Aorta (tissue), 5 donors: ENCODE measurements at regions not wholly inside any gene's neighbourhood (a gene's known extent, or its start where the extent isn't known, plus 50 kb on each side); places are given as distances from the start of the nearest gene placed in this dataset.

Experiments used
- ATAC-seq: fragments of 200-7000 bp; cut with Tn5 transposase; one replicate; pipeline ENCODE4 v1.9.1; 2022; ENCODE audit warnings: moderate library complexity; ENCODE audit not compliant: low FRiP score
- DNase-seq, 2 donors: peaks; one replicate each; pipeline ENCODE4 v3.0.0-alpha.2; 2020
- H3K27ac ChIP-seq, 2 donors: one replicate each; pipeline ENCODE4 v1.5.1; 2013; ENCODE audit warnings: low read length in 2 of 2, mild to moderate bottlenecking in 2 of 2, moderate library complexity in 2 of 2, control low read depth in 1 of 2, inconsistent platforms in 1 of 2, low read depth in 1 of 2
- H3K27me3 ChIP-seq, 2 donors: one replicate each; pipeline ENCODE4 v1.6.1; 2013; ENCODE audit warnings: control low read depth in 1 of 2, low read length in 1 of 2, mild to moderate bottlenecking in 1 of 2, moderate library complexity in 1 of 2; ENCODE audit not compliant: insufficient read depth in 2 of 2, control insufficient read depth in 1 of 2
- H3K36me3 ChIP-seq, 2 donors: one replicate each; pipeline ENCODE4 v1.6.1; 2013; ENCODE audit warnings: control low read depth in 1 of 2, low read length in 1 of 2, mild to moderate bottlenecking in 1 of 2; ENCODE audit not compliant: insufficient read depth in 2 of 2, control insufficient read depth in 1 of 2
- H3K4me1 ChIP-seq, 2 donors: one replicate each; pipeline ENCODE4 v1.6.1; 2013; ENCODE audit warnings: low read length in 2 of 2, control low read depth in 1 of 2, mild to moderate bottlenecking in 1 of 2, moderate library complexity in 1 of 2; ENCODE audit not compliant: insufficient read depth in 2 of 2, control insufficient read depth in 1 of 2
- H3K4me3 ChIP-seq, 2 donors: one replicate each; pipeline ENCODE4 v1.5.1; 2013; ENCODE audit warnings: low read length in 2 of 2, control low read depth in 1 of 2, mild to moderate bottlenecking in 1 of 2
- H3K9me3 ChIP-seq: one replicate; pipeline ENCODE4 v1.6.1; 2013; ENCODE audit warnings: mild to moderate bottlenecking, low read length; ENCODE audit not compliant: control insufficient read depth
- WGBS, 2 donors: extraction: QIAGEN DNeasy Blood & Tissue Kit; methylation state at CpG; one replicate each; pipeline ENCODE4 v1.1.7; 2013; 5-methylcytosine and 5-hydroxymethylcytosine counted together
- intact Hi-C, 2 donors: fragments of 100-400 bp; cut with DNase I; formaldehyde crosslinking; loops; one replicate each; pipeline versions ENCODE4 v1.14.2 to v1.15.0; 2022
- donor health status: healthy with polysubstance abuse.
- donor health status: Bipolar disorder and iron deficiency.
- donor health status: DM: no; HTN: no; CAD: no.
- donor health status: DM: no; HTN: no; CAD: no.
- donor health status: DM: yes; HTN: yes; CAD: no.

GRCh38 chr5:68419081-68419636, 203.6 kb downstream of the PIK3R1 start:
- WGBS, 2 donors: 85 to 91% methylated on average over 4 of the region's 4 CpGs
- ATAC-seq: no peak
- DNase-seq: no peak
- no peak overlapping the region for H3K27ac ChIP-seq
- peaks cover 0 to 2% of the 10 kb centered on the region in 2 donors for H3K4me1 ChIP-seq
- intact Hi-C loops: no loop called here
- no peak overlapping the region for H3K4me3 ChIP-seq
- no peaks in the 10 kb centered on the region for H3K9me3 ChIP-seq
- H3K27me3 ChIP-seq: no peaks in the 10 kb centered on the region
- H3K36me3 ChIP-seq: no peaks in the 10 kb centered on the region

GRCh38 chr5:68419637-68420452, 204.3 kb downstream of the PIK3R1 start:
- WGBS, 2 donors: 65% methylated on average over 8 of the region's 8 CpGs
- intact Hi-C loops: no loop called here
- no peak overlapping the region for H3K4me3 ChIP-seq
- H3K27ac ChIP-seq: no peak overlapping the region
- DNase-seq: no peak
- no peaks in the 10 kb centered on the region for H3K36me3 ChIP-seq
- H3K27me3 ChIP-seq: no peaks in the 10 kb centered on the region
- ATAC-seq: no peak
- H3K9me3 ChIP-seq: no peaks in the 10 kb centered on the region
- H3K4me1 ChIP-seq: peaks cover 0 to 2% of the 10 kb centered on the region in 2 donors

- DNase-seq: no peak
- intact Hi-C loops: no loop called here
- no peaks in the 10 kb centered on the region for H3K36me3 ChIP-seq
- peaks cover 0 to 2% of the 10 kb centered on the region in 2 donors for H3K4me1 ChIP-seq
- no peaks in the 10 kb centered on the region for H3K9me3 ChIP-seq
- 86 to 90% methylated on average over 10 of the region's 10 CpGs for WGBS, 2 donors
- H3K27me3 ChIP-seq: no peaks in the 10 kb centered on the region
- no peak for ATAC-seq
- no peak overlapping the region for H3K4me3 ChIP-seq
- no peak overlapping the region for H3K27ac ChIP-seq
Observed at GRCh38 chr5:68420476-68421344, 205.2 kb downstream of the PIK3R1 start.

- H3K27ac ChIP-seq: no peak overlapping the region
- H3K4me1 ChIP-seq: peaks cover 0 to 2% of the 10 kb centered on the region in 2 donors
- H3K9me3 ChIP-seq: no peaks in the 10 kb centered on the region
- no peak for ATAC-seq
- intact Hi-C loops: no loop called here
- H3K27me3 ChIP-seq: no peaks in the 10 kb centered on the region
- DNase-seq: no peak
- 96 to 97% methylated on average over 9 of the region's 9 CpGs for WGBS, 2 donors
- no peak overlapping the region for H3K4me3 ChIP-seq
- no peaks in the 10 kb centered on the region for H3K36me3 ChIP-seq
Observed at GRCh38 chr5:68421485-68422220, 206.1 kb downstream of the PIK3R1 start.

GRCh38 chr5:68423154-68423811, 207.7 kb downstream of the PIK3R1 start:
- intact Hi-C loops: no loop called here
- 94 to 95% methylated on average over 6 of the region's 6 CpGs for WGBS, 2 donors
- DNase-seq: no peak
- Histone ChIP-seq H3K4me3 (no peak overlapping the region), H3K27ac (no peak overlapping the region), H3K36me3 (no peaks in the 10 kb centered on the region), H3K9me3 (no peaks in the 10 kb centered on the region), H3K27me3 (no peaks in the 10 kb centered on the region), H3K4me1 (no peaks in the 10 kb centered on the region)
- ATAC-seq: no peak

GRCh38 chr5:68424799-68425537, 209.4 kb downstream of the PIK3R1 start:
- no peak for ATAC-seq
- no peak for DNase-seq
- Histone ChIP-seq H3K4me3 (no peak overlapping the region), H3K27me3 (no peaks in the 10 kb centered on the region), H3K36me3 (no peaks in the 10 kb centered on the region), H3K4me1 (no peaks in the 10 kb centered on the region), H3K9me3 (no peaks in the 10 kb centered on the region), H3K27ac (no peak overlapping the region)
- intact Hi-C loops: no loop called here
- WGBS, 2 donors: 87 to 92% methylated on average over 6 of the region's 6 CpGs

- Histone ChIP-seq H3K9me3 (no peaks in the 10 kb centered on the region), H3K4me1 (no peaks in the 10 kb centered on the region), H3K27ac (no peak overlapping the region), H3K27me3 (no peaks in the 10 kb centered on the region), H3K4me3 (no peak overlapping the region), H3K36me3 (no peaks in the 10 kb centered on the region)
- WGBS, 2 donors: 90 to 91% methylated on average over 4 of the region's 4 CpGs
- no peak for ATAC-seq
- intact Hi-C loops: no loop called here
- DNase-seq: no peak
Observed at GRCh38 chr5:68426586-68426985, 211.0 kb downstream of the PIK3R1 start.
